BLaER1 treated with 17β-estradiol and CSF1 and Interleukin-3, amounts not matched to agents 10 nM and 100 nM (cell line): ENCODE measurements at regions not wholly inside any gene's neighbourhood (a gene's known extent, or its start where the extent isn't known, plus 50 kb on each side); places are given as distances from the start of the nearest gene placed in this dataset.

Experiments
- H3K27ac ChIP-seq, 11 experiments: shearing (Covaris generic); formaldehyde crosslinking; 2 replicates each; pipeline ENCODE4 v1.8.1; 2022
- H3K27me3 ChIP-seq, 11 experiments: shearing (Covaris generic); formaldehyde crosslinking; 2 replicates each; pipeline ENCODE4 v1.8.1; 2022
- H3K36me3 ChIP-seq, 11 experiments: shearing (Covaris generic); formaldehyde crosslinking; 2 replicates each; pipeline ENCODE4 v1.8.1; 2022
- H3K4me1 ChIP-seq, 10 experiments: shearing (Covaris generic); formaldehyde crosslinking; 2 replicates each; pipeline ENCODE4 v1.8.1; 2022
- H3K4me2 ChIP-seq, 11 experiments: shearing (Covaris generic); formaldehyde crosslinking; 2 replicates each; pipeline ENCODE4 v1.8.1; 2022
- H3K4me3 ChIP-seq, 10 experiments: shearing (Covaris generic); formaldehyde crosslinking; 2 replicates each; pipeline ENCODE4 v1.8.1; 2022
- H3K9ac ChIP-seq, 11 experiments: shearing (Covaris generic); formaldehyde crosslinking; 2 replicates each; pipeline ENCODE4 v1.8.1; 2022
- H3K9me3 ChIP-seq, 11 experiments: shearing (Covaris generic); formaldehyde crosslinking; replicated peaks in 1 of 11; 2 replicates each; pipeline ENCODE4 v1.8.1; 2022
- H4K20me1 ChIP-seq, 11 experiments: shearing (Covaris generic); formaldehyde crosslinking; 2 replicates each; pipeline ENCODE4 v1.8.1; 2022
- Cebpa-rat ChIP-seq, 11 experiments: shearing (Covaris generic); IDR thresholded peaks; 2 replicates each; pipeline ENCODE4 v1.8.1; 2022

DNA sequence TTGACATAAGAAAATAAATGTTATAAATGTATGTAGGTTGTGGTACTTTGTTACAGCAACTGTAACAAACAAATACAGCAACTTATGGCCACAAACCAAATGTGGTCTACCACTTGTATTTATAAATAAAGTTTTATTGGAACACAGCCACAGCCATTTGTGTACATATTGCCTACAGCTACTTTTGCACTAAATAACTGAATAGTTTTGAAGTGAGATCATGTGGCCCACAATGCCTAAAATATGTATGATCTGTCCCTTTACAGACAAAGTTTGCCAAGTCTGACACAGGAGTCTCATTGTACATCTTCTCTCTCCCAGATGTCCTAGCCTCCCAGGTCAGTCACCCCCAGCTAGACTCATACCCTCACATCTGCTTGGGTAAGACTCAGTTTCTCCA, 283.6 kb upstream of the PRDM9 start:
- no peaks in the 10 kb centered on the region for H3K36me3 ChIP-seq
- no peaks in the 10 kb centered on the region for H4K20me1 ChIP-seq
- no peaks in the 10 kb centered on the region for H3K4me1 ChIP-seq
- H3K4me3 ChIP-seq = no peak overlapping the region
- H3K9me3 ChIP-seq = no peaks in the 10 kb centered on the region
- no peak overlapping the region for H3K9ac ChIP-seq
- no peak overlapping the region for H3K27ac ChIP-seq
- H3K4me2 ChIP-seq = no peak overlapping the region
- no peak for TF ChIP-seq Cebpa-rat (IDR thresholded peaks at IDR 0.05)
- H3K27me3 ChIP-seq = no peaks in the 10 kb centered on the region

DNA sequence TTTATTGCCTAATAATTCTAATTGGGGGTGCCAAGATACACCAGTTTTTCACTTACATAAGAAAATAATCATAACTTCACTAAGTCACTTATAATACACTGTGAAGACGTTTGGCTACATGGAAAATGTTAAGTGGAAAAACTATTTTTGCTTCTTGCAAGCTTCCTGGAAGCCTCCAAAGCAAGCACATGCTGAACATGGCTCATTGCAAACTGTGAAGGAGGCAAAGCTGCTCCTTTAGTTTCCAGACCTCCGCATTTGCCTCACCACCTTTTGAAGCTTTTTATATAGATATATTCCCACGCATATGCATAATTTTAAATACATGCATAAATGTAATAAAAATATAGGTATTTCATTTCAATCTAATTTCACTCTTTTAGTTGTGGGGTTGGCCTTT, 285.6 kb upstream of the PRDM9 start:
- TF ChIP-seq Cebpa-rat (IDR thresholded peaks at IDR 0.05) = no peak
- Histone ChIP-seq H3K4me1 (no peaks in the 10 kb centered on the region), H3K9me3 (no peaks in the 10 kb centered on the region), H4K20me1 (no peaks in the 10 kb centered on the region), H3K4me3 (no peak overlapping the region), H3K4me2 (no peak overlapping the region), H3K9ac (no peak overlapping the region), H3K27me3 (no peaks in the 10 kb centered on the region), H3K27ac (no peak overlapping the region), H3K36me3 (no peaks in the 10 kb centered on the region)

DNA sequence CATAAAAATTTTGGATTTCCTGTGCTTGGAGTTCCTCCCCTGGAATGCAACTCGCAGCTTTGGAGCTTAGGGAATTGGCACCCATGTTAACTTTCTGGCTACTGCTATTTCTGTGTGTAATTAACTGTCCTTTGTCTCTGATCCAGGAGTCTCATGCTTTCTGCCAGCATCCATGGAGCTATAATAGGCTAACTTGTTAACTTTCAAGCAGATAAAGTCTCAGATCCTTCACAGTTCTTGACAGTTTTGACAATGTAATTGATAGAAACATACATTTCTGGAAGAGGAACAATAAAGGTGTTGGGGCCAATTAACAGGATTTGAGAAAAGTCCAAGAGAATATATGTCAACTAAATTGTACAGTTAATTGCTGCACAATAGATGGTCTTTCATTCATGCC, 290.2 kb upstream of the PRDM9 start:
- Histone ChIP-seq H3K36me3 (no peaks in the 10 kb centered on the region), H4K20me1 (no peaks in the 10 kb centered on the region), H3K4me2 (no peak overlapping the region), H3K9me3 (no peaks in the 10 kb centered on the region), H3K9ac (no peak overlapping the region), H3K4me1 (peaks cover 0 to 7% (median 3%) of the 10 kb centered on the region in 10 experiments; a peak in 4 of 20 replicates), H3K4me3 (no peak overlapping the region), H3K27ac (no peak overlapping the region), H3K27me3 (no peaks in the 10 kb centered on the region)
- no peak for TF ChIP-seq Cebpa-rat (IDR thresholded peaks at IDR 0.05)

DNA sequence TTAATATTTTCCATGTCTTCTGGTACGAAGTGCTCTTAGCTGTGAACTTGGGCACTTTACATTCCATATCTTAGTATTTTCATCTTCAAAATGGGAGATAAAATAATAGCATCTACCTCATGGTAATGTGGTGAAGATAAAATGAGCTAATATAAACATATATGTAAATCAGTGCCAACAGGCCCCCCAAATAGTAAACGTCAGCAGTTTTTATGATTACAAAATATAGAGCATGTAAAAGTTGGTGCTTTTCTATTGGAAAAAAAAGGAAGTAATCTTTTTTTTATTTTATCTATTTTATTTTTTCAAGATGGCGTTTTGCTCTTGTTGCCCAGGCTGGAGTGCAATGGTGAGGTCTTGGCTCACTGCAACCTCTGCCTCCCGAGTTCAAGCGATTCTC, 291.1 kb upstream of the PRDM9 start:
- no peaks in the 10 kb centered on the region for H4K20me1 ChIP-seq
- H3K36me3 ChIP-seq = no peaks in the 10 kb centered on the region
- no peak overlapping the region for H3K9ac ChIP-seq
- no peak overlapping the region for H3K4me3 ChIP-seq
- H3K27ac ChIP-seq = no peak overlapping the region
- H3K4me1 ChIP-seq = peaks cover 0 to 7% (median 3%) of the 10 kb centered on the region in 10 experiments; a peak in 4 of 20 replicates
- no peaks in the 10 kb centered on the region for H3K9me3 ChIP-seq
- no peak for TF ChIP-seq Cebpa-rat (IDR thresholded peaks at IDR 0.05)
- H3K27me3 ChIP-seq = no peaks in the 10 kb centered on the region
- H3K4me2 ChIP-seq = no peak overlapping the region

DNA sequence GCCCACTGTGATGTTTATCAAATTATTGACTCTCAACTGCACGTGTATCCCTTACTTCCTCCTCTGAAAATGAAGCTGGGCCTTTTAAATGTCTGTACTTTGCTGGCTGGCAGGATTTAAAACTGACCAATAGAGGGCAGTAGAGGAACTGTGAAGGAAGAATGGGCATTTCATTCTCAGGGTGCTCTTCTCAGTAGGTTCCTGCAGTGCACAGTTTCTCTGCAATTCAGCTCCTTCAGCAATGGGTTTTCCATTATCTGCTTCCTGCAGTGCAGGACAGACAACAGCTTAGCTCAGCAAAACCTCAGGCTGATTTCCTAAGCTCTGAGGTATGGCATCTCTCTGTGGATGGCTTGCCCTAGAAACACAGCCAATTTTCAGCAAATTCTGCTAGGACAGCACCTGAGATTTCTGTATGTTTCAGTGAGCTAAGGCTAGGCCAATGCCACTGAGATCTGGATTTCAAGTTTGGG, 298.4 kb upstream of the PRDM9 start:
- H4K20me1 ChIP-seq = no peaks in the 10 kb centered on the region
- no peak overlapping the region for H3K9ac ChIP-seq
- H3K4me1 ChIP-seq = peaks cover 0 to 7% (median 3%) of the 10 kb centered on the region in 10 experiments; a peak in 4 of 20 replicates
- H3K4me3 ChIP-seq = no peak overlapping the region
- H3K9me3 ChIP-seq = no peaks in the 10 kb centered on the region
- no peak for TF ChIP-seq Cebpa-rat (IDR thresholded peaks at IDR 0.05)
- no peak overlapping the region for H3K27ac ChIP-seq
- no peaks in the 10 kb centered on the region for H3K36me3 ChIP-seq
- H3K4me2 ChIP-seq = no peak overlapping the region
- H3K27me3 ChIP-seq = no peaks in the 10 kb centered on the region

DNA sequence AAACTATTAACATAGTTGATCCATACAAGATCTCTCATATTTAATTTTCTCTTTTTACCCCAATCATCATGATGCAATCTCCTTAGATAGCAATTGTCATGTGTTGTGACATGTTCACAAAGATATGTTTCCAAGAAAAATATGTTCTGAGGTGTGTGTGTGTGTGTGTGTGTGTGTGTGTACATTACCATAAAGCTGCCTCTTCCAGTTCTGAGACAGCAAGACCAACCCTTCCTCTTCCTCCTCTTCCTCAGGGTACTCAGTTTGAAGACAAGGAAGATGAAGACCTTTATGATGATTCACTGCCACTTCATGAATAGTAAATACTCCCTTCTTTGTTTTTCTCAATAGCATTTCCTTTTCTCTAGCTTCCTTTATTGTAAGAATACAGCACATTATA, 303.3 kb upstream of the PRDM9 start:
- H4K20me1 ChIP-seq = no peaks in the 10 kb centered on the region
- no peak overlapping the region for H3K27ac ChIP-seq
- no peak for TF ChIP-seq Cebpa-rat (IDR thresholded peaks at IDR 0.05)
- no peak overlapping the region for H3K4me2 ChIP-seq
- H3K4me1 ChIP-seq = no peaks in the 10 kb centered on the region
- no peaks in the 10 kb centered on the region for H3K27me3 ChIP-seq
- H3K36me3 ChIP-seq = no peaks in the 10 kb centered on the region
- H3K9me3 ChIP-seq = no peaks in the 10 kb centered on the region
- no peak overlapping the region for H3K9ac ChIP-seq
- no peak overlapping the region for H3K4me3 ChIP-seq

DNA sequence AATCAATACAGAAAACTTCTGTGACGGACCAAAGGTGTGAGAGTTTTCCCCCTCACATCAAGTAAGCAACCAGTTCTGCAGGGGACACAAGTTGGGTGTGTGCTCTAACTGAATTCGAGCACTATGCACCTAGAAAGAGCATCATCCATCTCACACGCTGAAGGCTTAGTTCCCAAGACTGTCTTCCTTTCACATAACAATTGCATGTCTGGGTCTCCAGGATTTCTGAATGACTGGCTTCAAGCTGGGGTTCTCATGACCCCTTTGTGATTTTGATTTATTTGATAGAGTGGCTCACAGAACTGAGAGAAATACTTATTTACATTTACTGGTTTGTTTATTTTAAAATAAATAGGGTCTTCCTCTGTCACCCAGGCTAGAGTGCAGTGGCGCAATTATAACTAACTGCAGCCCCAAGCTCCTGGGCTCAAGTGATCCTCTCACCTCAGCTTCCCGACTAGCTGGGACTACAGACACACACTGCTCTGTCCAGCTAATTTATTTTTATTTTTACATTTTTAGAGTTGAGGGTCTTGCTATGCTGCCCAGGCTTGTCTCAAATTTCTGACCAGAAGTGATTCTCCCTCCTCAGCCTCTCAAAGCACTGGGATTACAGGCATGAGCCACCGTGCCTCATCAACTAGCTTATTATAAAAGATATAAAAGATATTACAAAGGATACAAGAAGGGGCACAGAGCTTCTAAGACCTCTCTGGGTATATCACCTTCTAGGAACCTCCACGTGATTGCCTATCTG, 316.7 kb upstream of the CDH12 start:
- Histone ChIP-seq H3K36me3 (no peaks in the 10 kb centered on the region), H3K27ac (no peak overlapping the region), H3K4me2 (no peak overlapping the region), H4K20me1 (no peaks in the 10 kb centered on the region), H3K9me3 (no peaks in the 10 kb centered on the region), H3K9ac (no peak overlapping the region), H3K27me3 (no peaks in the 10 kb centered on the region), H3K4me1 (no peaks in the 10 kb centered on the region), H3K4me3 (no peak overlapping the region)
- no peak for TF ChIP-seq Cebpa-rat (IDR thresholded peaks at IDR 0.05)

DNA sequence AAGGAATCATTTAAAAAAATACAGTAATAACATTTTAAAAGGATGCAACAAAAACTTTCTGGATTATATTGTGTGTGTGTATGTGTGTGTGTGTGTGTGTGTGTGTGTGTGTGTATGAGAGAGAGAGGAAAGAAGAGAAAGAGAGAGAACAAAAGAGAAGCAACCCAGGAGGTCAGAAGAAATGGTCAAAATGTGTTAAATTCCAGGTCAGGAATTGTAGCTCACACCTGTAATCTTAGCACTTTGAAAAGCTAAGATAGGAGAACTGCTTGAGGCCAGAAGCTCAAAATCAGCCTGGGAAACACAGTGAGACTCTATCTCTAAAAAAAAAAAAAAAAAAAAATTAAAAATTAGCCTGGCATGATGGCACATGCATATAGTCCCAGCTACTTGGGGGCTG, 311.8 kb upstream of the CDH12 start:
- Histone ChIP-seq H3K4me3 (no peak overlapping the region), H3K27ac (no peak overlapping the region)
- no peak for TF ChIP-seq Cebpa-rat (IDR thresholded peaks at IDR 0.05)

DNA sequence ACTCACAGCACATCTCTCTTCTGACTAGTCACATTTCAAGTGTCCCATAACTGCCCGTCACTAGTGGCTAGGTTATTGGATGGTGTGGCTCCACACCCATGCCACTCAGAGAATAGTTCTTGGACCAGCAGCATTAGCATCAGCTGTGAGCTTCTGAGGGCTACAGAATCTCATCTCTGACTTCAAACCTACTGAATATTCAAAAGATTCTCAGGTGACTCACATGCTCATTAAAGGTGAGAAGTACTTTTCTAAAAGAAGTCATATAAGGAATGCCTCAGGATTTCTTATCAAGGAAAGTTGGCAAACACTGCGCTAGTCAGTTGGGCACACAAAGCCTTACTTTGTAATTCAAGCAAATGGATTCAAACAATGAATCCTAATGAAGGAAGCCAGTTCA, 305.0 kb upstream of the CDH12 start:
- no peaks in the 10 kb centered on the region for H4K20me1 ChIP-seq
- no peaks in the 10 kb centered on the region for H3K27me3 ChIP-seq
- no peak overlapping the region for H3K27ac ChIP-seq
- H3K36me3 ChIP-seq = no peaks in the 10 kb centered on the region
- H3K9ac ChIP-seq = no peak overlapping the region
- H3K4me3 ChIP-seq = no peak overlapping the region
- H3K9me3 ChIP-seq = no peaks in the 10 kb centered on the region
- H3K4me1 ChIP-seq = no peaks in the 10 kb centered on the region
- H3K4me2 ChIP-seq = no peak overlapping the region
- no peak for TF ChIP-seq Cebpa-rat (IDR thresholded peaks at IDR 0.05)

More for the DNA sequence above, 311.8 kb upstream of the CDH12 start:
- H3K9me3 ChIP-seq = no peaks in the 10 kb centered on the region
- no peaks in the 10 kb centered on the region for H3K4me1 ChIP-seq
- H3K27me3 ChIP-seq = no peaks in the 10 kb centered on the region
- no peaks in the 10 kb centered on the region for H3K36me3 ChIP-seq
- H3K4me2 ChIP-seq = no peak overlapping the region
- no peak overlapping the region for H3K9ac ChIP-seq
- no peaks in the 10 kb centered on the region for H4K20me1 ChIP-seq

DNA sequence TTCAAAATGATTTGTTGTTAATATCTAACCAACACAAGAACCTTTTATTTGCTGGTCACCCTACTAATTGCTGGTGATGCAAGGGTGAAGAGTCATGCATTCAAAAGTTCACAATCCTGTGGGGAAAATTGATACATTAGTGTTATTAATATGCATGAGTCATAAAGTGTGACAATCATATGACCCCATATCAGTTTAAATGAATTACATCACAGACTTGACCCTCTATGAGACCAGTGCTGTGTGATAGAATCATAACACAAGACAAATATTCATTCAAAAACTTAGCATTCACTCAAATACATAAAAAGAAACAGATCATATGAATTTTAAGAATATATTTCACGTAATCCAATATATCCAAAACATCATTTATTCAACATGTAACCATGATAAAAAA, 304.6 kb upstream of the CDH12 start:
- no peak overlapping the region for H3K9ac ChIP-seq
- no peak overlapping the region for H3K4me2 ChIP-seq
- H3K27me3 ChIP-seq = no peaks in the 10 kb centered on the region
- no peak for TF ChIP-seq Cebpa-rat (IDR thresholded peaks at IDR 0.05)
- H3K27ac ChIP-seq = no peak overlapping the region
- no peak overlapping the region for H3K4me3 ChIP-seq
- H3K4me1 ChIP-seq = no peaks in the 10 kb centered on the region
- no peaks in the 10 kb centered on the region for H4K20me1 ChIP-seq
- no peaks in the 10 kb centered on the region for H3K9me3 ChIP-seq
- H3K36me3 ChIP-seq = no peaks in the 10 kb centered on the region
